Caki2 (cell line): ENCODE measurements at regions not wholly inside any gene's neighbourhood (a gene's known extent, or its start where the extent isn't known, plus 50 kb on each side); places are given as distances from the start of the nearest gene placed in this dataset.

Experiments used
- DNase-seq: peaks from one replicate; pipeline ENCODE4 v3.0.0-alpha.2; 2015; ENCODE audit warnings: low read depth
- in situ Hi-C: cut with HindIII; loops from 2 replicates; pipeline ENCODE4 v1.10.0; 2016; ENCODE audit warnings: low sequenced_read_pairs, low pct_unique_long_range_greater_than_20kb, mixed read lengths

- in situ Hi-C loops: no loop called here
- no peak for DNase-seq
Observed at GRCh38 chr18:75533209-75533608, 105.7 kb upstream of the SMIM21 start.

DNA sequence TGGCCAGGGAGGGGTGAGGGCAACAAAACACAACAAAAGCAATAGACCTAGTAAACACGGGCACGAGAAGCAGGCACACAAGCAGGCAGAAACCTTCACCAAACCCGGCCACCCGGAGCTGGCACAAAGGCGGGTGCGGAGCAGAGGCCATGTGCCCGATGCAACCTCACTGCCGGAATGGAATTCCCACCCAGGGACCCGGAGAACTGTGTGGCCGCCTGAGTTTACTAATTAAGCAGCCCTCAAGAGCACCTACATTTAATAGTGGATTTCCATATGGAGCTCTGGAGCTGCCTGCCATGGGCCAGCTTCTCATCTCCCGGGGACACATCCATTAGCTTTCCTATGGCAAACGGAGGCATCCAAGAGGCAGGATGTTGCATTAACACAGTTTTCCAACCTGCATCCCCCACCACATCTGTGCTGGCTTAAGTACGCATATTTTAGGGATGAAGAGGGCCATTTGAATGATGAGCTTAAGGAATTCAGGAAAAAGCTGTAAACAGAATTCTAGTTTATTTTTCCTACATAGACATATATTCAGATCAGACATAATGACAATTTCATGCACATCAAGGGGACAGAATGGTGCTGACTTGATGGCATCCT is 104.5 kb upstream of the SMIM21 start:
- in situ Hi-C loops: no loop called here
- DNase-seq: no peak

DNA sequence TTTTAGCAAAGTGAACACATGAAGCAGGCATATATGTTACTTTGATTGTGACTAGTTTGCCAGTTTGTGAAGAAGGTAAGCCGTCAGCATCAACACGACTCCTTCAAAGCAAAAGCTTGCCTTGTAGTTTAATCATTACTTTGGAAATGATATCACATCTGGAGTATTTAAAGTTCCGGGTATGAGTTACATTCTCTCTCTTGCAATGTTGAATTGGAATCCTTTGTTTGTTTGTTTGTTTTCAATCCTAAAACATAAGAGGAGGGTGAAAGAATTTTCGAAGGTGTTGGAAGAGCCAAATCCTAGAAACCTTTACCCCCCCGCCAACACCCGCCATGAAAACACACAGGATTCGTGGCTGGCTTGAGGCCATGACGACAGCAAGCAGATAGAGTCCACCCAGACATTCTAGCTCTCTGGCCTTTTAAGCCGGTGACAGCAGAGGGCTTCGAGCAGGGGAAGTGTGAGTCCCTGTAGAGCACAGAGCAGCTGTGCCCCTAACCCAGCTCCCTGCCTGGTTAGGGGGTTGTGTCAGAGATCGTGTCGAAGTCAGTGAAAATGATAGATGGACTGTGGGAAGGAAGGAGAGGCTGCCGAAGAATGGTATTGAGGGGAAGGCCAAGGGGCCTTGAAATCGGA is 103.8 kb upstream of the SMIM21 start:
- in situ Hi-C loops: no loop called here
- DNase-seq: no peak

DNA sequence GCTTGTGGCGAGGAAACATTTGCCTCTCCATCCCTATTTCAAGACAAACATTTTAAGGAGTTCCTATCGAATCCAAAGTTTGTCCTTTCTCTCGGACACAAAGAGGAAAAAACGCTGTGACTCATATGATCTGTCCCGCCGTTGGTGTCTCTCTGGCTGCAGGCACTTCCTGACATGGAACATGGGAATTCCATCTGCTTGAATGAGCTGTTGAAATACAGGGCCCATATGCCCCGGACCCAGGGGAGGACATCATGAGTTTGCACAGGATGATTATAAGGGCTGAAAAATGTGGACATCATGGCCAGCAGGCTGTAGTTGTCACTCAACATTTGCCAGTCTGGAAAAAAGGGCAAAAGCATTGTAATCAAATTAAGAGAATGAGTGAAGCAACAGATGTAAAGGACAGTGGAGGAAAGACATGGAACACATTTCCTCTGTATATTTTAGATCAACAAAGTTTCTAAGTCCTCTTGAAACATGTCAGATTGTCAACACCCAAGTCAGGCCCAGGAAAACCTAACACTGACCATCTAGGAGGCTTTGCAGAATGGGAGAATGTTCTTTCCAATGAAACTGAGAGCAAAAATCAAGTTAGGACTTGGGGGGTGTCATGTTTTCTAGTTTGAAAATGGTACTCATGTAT is 103.2 kb upstream of the SMIM21 start:
- no peak for DNase-seq
- in situ Hi-C loops: no loop called here

DNA sequence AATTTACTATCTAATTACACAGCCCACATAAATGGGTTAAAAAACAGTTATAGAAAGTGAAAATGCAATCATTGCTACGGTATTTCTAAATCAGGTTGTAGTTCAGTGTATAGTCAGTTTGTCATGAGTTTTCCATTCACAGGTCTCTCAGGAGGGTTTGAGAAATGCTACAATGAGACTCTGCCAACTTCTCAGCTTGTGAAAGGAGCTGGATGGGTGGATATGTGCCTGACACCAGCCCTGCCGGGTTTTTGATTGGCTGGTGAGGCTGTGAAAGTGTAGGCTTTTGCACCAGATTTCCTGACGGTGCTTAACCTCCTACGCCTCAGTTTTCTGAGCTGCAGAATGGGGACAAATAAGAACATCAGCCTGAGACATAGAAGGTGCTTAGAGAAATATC is 102.6 kb upstream of the SMIM21 start:
- DNase-seq: no peak

DNA sequence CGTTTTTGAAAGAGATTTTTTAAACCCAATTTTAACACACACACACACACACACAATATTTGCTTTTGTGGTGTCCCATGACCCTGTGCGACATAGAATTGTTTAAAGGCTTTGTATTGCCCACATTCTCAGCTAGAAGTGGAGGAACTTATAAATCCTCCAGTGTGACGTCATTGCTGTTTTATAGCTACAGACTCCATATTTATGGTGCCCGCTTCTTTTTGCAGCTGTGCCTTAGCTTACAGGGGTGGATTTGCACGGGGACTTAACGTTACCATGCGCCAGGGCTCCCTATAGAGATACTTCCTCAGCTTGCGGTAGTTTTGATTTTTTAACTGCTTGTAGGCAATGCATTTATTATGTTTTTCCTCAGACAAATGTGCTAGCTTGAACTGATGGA is 101.9 kb upstream of the SMIM21 start:
- no peak for DNase-seq
- in situ Hi-C loops: no loop called here

More for the DNA sequence above, 102.6 kb upstream of the SMIM21 start:
- in situ Hi-C loops: no loop called here

DNA sequence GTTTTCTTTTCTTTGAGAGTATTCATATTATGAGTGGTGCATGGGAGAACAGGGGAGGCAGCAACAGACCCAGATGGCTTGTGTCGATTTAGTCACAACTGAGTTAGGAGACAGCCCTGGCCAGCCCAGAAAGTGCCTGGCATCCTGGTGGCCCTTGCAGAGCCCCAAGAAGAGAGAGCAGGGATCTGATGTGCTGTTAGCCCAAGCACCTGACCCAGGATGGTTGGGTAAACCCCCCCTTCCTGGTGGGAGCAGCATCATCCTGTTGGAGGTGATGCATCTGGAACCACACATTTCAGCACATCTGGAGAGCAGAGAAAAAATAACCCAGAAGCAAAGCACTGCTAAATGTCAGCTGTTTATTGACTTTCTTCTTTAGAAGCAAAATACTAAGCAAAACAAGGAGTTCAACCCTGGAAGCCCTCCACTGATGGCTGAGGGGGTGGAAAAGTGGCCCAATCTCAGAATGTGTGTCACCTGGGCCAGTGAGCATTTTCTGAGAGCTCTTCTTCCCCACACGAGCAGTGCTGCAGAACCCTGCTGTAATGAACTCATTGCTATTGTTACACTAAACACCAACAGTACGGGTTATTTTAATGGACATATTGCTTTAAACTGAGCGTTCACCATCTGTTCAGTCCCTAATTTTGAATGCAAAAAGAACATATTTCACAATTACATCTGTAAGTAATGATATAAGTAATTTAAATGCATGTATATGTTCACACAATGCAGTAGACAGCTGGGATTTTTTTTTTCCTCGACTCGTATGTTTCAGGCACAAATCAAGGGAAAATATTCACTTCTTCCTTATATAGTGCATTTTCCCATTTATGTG is 100.6 kb upstream of the SMIM21 start:
- in situ Hi-C loops: no loop called here
- no peak for DNase-seq

GRCh38 chr18:75526038-75526437 is 98.5 kb upstream of the SMIM21 start:
- in situ Hi-C loops: no loop called here
- DNase-seq: no peak

GRCh38 chr18:75525331-75525730 is 97.8 kb upstream of the SMIM21 start:
- DNase-seq: no peak
- in situ Hi-C loops: no loop called here

DNA sequence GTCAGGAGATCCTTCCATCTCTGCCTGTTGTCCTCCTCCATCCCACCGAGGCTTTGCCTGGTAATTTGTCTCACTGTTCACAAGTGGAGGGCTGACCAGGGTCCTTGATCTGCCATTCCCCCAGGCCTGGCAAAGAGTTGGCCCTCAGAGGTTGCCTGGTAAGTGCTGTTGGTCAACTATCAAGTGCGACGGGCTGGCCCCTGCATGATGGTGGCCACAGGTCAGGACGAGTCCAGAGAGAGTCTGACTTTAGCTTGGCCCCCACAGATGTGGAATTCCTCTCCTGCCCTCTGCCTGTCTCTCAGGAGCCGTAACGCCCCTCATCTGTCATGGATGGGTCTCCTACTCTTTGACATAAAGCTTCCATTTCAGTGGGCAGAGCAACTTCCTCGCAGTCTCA is 97.3 kb upstream of the SMIM21 start:
- in situ Hi-C loops: no loop called here
- no peak for DNase-seq

GRCh38 chr18:75524181-75524580 is 96.7 kb upstream of the SMIM21 start:
- in situ Hi-C loops: no loop called here
- DNase-seq: no peak

GRCh38 chr18:75521816-75522215 is 94.3 kb upstream of the SMIM21 start:
- in situ Hi-C loops: no loop called here

GRCh38 chr18:75518007-75518406 is 90.5 kb upstream of the SMIM21 start:
- DNase-seq: no peak
- in situ Hi-C loops: no loop called here

More at GRCh38 chr18:75521816-75522215, 94.3 kb upstream of the SMIM21 start:
- DNase-seq: no peak

GRCh38 chr18:75517286-75517685 is 89.8 kb upstream of the SMIM21 start:
- no peak for DNase-seq
- in situ Hi-C loops: no loop called here

DNA sequence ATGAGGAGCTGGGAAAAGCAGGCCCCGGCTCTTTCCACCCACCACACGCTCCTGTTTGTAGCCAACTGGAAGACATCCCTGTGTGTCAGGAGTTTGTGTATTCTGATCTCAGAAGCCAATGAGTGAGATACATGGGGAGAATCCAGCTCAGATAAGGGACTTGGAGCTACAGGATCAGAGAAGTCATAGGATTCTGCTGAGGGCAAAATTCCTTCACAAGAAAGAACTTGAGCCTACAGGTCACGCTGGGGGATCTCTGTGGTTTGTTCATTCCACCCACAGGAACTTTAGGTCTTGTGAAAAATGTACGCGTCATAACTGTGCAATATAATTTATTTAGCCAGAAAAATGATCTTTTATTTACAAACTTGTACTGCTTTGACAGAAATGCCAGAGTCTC is 80.1 kb upstream of the SMIM21 start:
- in situ Hi-C loops: no loop called here
- no peak for DNase-seq

GRCh38 chr18:75506913-75507312 is 79.4 kb upstream of the SMIM21 start:
- in situ Hi-C loops: no loop called here
- no peak for DNase-seq

- in situ Hi-C loops: no loop called here
Observed at GRCh38 chr18:75504469-75504868, 77.0 kb upstream of the SMIM21 start.

GRCh38 chr18:75503615-75504014 is 76.1 kb upstream of the SMIM21 start:
- no peak for DNase-seq
- in situ Hi-C loops: no loop called here

More at GRCh38 chr18:75504469-75504868, 77.0 kb upstream of the SMIM21 start:
- DNase-seq: no peak

DNA sequence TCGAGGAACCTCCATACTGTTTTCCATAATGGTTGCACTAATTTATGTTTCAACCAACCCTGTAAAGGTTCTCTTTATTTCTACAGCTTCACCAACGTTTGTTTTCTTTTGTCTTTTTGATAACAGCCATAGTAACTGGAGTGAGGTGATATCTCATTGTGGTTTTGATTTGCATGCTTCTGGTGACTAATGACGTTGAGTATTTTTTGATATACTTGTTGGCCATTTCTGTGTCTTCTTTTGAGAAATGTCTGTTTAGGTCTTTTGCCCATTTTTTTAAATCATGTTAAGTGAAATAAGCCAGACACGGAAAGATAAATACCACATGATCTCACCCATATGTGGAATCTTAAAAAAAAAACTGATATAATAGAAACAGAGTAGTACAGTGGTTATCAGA is 74.8 kb upstream of the SMIM21 start:
- DNase-seq: no peak
- in situ Hi-C loops: no loop called here
